ENCODE measurements at regions not wholly inside any gene's neighbourhood (a gene's known extent, or its start where the extent isn't known, plus 50 kb on each side); places are given as distances from the start of the nearest gene placed in this dataset.
"Not testable (repeated sequence)": the region's sequence is repeated elsewhere in the genome, so short reads cannot be mapped to it uniquely, and the experiment has no call there.

DNA sequence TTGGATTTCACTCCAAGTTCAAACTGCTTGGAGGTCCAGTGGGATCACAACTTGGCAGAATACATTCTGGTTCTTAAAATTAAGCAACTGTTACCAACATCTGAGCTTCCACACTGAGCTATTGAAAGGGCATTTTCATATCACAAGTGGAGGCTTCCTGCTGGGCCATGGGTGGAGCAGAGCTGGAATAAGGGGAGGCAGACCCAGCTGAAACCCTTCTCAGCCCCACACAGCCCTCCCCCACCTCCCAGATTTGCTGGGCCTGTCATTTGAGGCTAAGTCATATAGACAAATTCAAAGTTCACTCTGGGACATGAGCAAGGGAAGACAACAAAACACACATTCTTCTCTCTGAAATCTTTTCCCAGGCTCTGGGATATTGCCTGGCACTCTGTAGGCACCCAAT lies 79.9 kb downstream of the ACTL7B start:
- no TSS peak for BruUV-seq (replicated peaks)
- ChIA-PET CTCF (no interaction called here), POLR2A (interaction anchor here (0.6 kb wide), 1 partner anchor 29 kb away, joined by 5 read pairs; no protein-coding TSS in a partner anchor)
- Histone ChIP-seq H3K27me3 (replicated peaks; ENCODE audit: control insufficient read depth, insufficient read depth, low read length) (no peaks in the 10 kb centered on the region; the same call in 1 of the 2 replicates), H3K9me3 (no peaks in the 10 kb centered on the region), H3K4me1 (no peaks in the 10 kb centered on the region), H3K36me3 (ENCODE audit: control insufficient read depth, insufficient read depth, low read length) (no peaks in the 10 kb centered on the region), H3K4me3 (ENCODE audit: low read depth, low read length) (no peak overlapping the region)
- Mint-ChIP-seq H3K4me3 (ENCODE audit: unreplicated experiment) (no peak overlapping the region), H3K36me3 (ENCODE audit: insufficient read depth, unreplicated experiment) (no peaks in the 10 kb centered on the region), H3K9me3 (ENCODE audit: unreplicated experiment) (no peaks in the 10 kb centered on the region), H3K27ac (ENCODE audit: unreplicated experiment) (no peak overlapping the region), H3K27me3 (ENCODE audit: insufficient read depth, unreplicated experiment) (peaks cover 7% of the 10 kb centered on the region), H3K4me1 (ENCODE audit: low read depth, unreplicated experiment) (peaks cover 14% of the 10 kb centered on the region)
- TF ChIP-seq, protein P1, sequence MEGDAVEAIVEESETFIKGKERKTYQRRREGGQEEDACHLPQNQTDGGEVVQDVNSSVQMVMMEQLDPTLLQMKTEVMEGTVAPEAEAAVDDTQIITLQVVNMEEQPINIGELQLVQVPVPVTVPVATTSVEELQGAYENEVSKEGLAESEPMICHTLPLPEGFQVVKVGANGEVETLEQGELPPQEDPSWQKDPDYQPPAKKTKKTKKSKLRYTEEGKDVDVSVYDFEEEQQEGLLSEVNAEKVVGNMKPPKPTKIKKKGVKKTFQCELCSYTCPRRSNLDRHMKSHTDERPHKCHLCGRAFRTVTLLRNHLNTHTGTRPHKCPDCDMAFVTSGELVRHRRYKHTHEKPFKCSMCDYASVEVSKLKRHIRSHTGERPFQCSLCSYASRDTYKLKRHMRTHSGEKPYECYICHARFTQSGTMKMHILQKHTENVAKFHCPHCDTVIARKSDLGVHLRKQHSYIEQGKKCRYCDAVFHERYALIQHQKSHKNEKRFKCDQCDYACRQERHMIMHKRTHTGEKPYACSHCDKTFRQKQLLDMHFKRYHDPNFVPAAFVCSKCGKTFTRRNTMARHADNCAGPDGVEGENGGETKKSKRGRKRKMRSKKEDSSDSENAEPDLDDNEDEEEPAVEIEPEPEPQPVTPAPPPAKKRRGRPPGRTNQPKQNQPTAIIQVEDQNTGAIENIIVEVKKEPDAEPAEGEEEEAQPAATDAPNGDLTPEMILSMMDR (IDR thresholded peaks at IDR 0.05; ENCODE audit: insufficient read depth in 1 of 2, low read depth in 1 of 2, low read length in 1 of 2, severe bottlenecking in 1 of 2, unreplicated experiment in 1 of 2): no peak
- DNase-seq: no peak
- intact Hi-C loops (cut with micrococcal nuclease; ENCODE audit: unreplicated experiment): no loop called here

GRCh38 chr9:108774088-108774487 lies 81.7 kb downstream of the ACTL7B start:
- H3K4me3 ChIP-seq (ENCODE audit: low read depth, low read length); H3K4me3 Mint-ChIP-seq (ENCODE audit: unreplicated experiment); H3K36me3 Mint-ChIP-seq (ENCODE audit: insufficient read depth, unreplicated experiment); H3K27ac Mint-ChIP-seq (ENCODE audit: unreplicated experiment); H3K9me3 Mint-ChIP-seq (ENCODE audit: unreplicated experiment); H3K4me1 ChIP-seq; H3K9me3 ChIP-seq; H3K36me3 ChIP-seq (ENCODE audit: control insufficient read depth, insufficient read depth, low read length); H3K27me3 ChIP-seq (replicated peaks; ENCODE audit: control insufficient read depth, insufficient read depth, low read length); BruUV-seq (replicated peaks); DNase-seq; CTCF ChIA-PET; intact Hi-C loops (cut with micrococcal nuclease; ENCODE audit: unreplicated experiment); POLR2A ChIA-PET; H3K27me3 Mint-ChIP-seq (ENCODE audit: insufficient read depth, unreplicated experiment): not testable (repeated sequence)
- peaks cover 14% of the 10 kb centered on the region for H3K4me1 Mint-ChIP-seq (ENCODE audit: low read depth, unreplicated experiment)

DNA sequence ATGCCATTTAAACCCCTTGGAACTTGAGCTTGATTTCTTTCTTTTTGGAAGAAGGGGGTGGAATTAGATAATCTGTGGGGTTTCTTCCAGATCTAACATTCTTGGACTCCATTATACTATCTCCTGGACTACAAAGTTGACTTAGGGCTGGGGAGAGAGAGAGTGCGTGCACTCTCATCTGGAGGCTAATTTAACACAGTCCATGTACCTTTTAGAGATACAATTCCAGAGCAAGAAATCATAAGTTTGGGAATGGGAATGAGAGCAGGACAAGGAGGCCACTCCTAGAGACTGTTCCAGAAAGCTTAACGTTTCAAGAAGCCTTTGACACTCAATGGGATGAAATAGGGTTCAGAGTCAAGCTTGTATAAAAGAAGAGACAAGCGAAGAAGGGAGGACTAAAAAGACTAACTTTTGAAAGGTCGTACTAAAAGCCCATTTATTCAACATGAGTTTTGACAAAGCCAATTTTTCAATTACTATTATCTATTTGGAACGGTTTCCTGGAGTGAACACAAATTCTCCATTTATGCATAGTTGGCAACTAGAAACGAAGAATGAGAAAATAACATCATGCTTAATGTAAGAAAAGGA lies 83.4 kb downstream of the ACTL7B start:
- Histone ChIP-seq H3K27me3 (replicated peaks; ENCODE audit: control insufficient read depth, insufficient read depth, low read length) (no peaks in the 10 kb centered on the region), H3K4me1 (no peaks in the 10 kb centered on the region), H3K4me3 (ENCODE audit: low read depth, low read length) (no peak overlapping the region), H3K36me3 (ENCODE audit: control insufficient read depth, insufficient read depth, low read length) (no peaks in the 10 kb centered on the region), H3K9me3 (no peaks in the 10 kb centered on the region)
- no peaks in the 10 kb centered on the region for H3K36me3 Mint-ChIP-seq (ENCODE audit: insufficient read depth, unreplicated experiment)
- H3K4me3 Mint-ChIP-seq (ENCODE audit: unreplicated experiment): no peak overlapping the region
- BruUV-seq (replicated peaks): no TSS peak
- no peak overlapping the region for H3K27ac Mint-ChIP-seq (ENCODE audit: unreplicated experiment)
- CTCF ChIA-PET: no interaction called here
- TF ChIP-seq, protein P1 (IDR thresholded peaks at IDR 0.05; ENCODE audit: insufficient read depth in 1 of 2, low read depth in 1 of 2, low read length in 1 of 2, severe bottlenecking in 1 of 2, unreplicated experiment in 1 of 2): no peak
- no peak for DNase-seq
- no peaks in the 10 kb centered on the region for H3K9me3 Mint-ChIP-seq (ENCODE audit: unreplicated experiment)
- intact Hi-C loops (cut with micrococcal nuclease; ENCODE audit: unreplicated experiment): no loop called here
- POLR2A ChIA-PET: no interaction called here
- peaks cover 4% of the 10 kb centered on the region for H3K27me3 Mint-ChIP-seq (ENCODE audit: insufficient read depth, unreplicated experiment)
- peaks cover 12% of the 10 kb centered on the region for H3K4me1 Mint-ChIP-seq (ENCODE audit: low read depth, unreplicated experiment)

GRCh38 chr9:108768744-108769143 lies 87.0 kb downstream of the ACTL7B start:
- DNase-seq: no peak
- Histone ChIP-seq H3K9me3 (no peaks in the 10 kb centered on the region), H3K27me3 (replicated peaks; ENCODE audit: control insufficient read depth, insufficient read depth, low read length) (no peaks in the 10 kb centered on the region), H3K4me3 (ENCODE audit: low read depth, low read length) (no peak overlapping the region), H3K36me3 (ENCODE audit: control insufficient read depth, insufficient read depth, low read length) (no peaks in the 10 kb centered on the region), H3K4me1 (no peaks in the 10 kb centered on the region)
- Mint-ChIP-seq H3K27ac (ENCODE audit: unreplicated experiment) (no peak overlapping the region), H3K36me3 (ENCODE audit: insufficient read depth, unreplicated experiment) (no peaks in the 10 kb centered on the region), H3K27me3 (ENCODE audit: insufficient read depth, unreplicated experiment) (peaks cover 14% of the 10 kb centered on the region), H3K4me1 (ENCODE audit: low read depth, unreplicated experiment) (no peaks in the 10 kb centered on the region), H3K4me3 (ENCODE audit: unreplicated experiment) (no peak overlapping the region), H3K9me3 (ENCODE audit: unreplicated experiment) (no peaks in the 10 kb centered on the region)
- TF ChIP-seq, protein P1 (IDR thresholded peaks at IDR 0.05; ENCODE audit: insufficient read depth in 1 of 2, low read depth in 1 of 2, low read length in 1 of 2, severe bottlenecking in 1 of 2, unreplicated experiment in 1 of 2): no peak
- intact Hi-C loops (cut with micrococcal nuclease; ENCODE audit: unreplicated experiment): loop anchor here (10.0 kb wide), 1 partner anchor 1284 kb away; the partner anchor contains the start of gene KLF4
- no TSS peak for BruUV-seq (replicated peaks)
- POLR2A ChIA-PET: no interaction called here
- CTCF ChIA-PET: no interaction called here

Measured in Caco-2 (cell line).